Effector CD8-positive, alpha-beta T cell (primary cell): ENCODE measurements at regions not wholly inside any gene's neighbourhood (a gene's known extent, or its start where the extent isn't known, plus 50 kb on each side); places are given as distances from the start of the nearest gene placed in this dataset.
"Not testable (repeated sequence)": the region's sequence is repeated elsewhere in the genome, so short reads cannot be mapped to it uniquely, and the experiment has no call there.

Experiments
- DNase-seq: peaks from one replicate; lab custom pipeline; 2025; lab: John Stamatoyannopoulos, UW

DNA sequence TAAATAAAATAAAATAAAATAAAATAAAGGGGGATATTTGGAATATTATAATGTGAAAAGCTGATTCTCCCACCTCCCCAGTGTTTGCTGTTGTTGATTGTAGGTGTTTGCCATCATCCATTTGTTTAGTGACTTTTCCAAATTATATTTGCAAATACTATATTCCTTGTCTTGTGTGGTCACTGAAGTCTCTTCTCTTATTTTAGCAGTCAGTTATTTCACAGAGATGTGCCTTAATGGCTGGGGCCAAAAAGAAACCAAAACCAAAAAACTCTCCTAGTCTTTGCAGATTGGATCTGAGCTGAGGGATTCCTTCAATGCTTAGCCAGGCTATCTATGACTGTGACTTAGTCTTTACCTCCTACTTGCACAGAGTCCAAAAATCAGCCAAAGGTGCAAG, 70.9 kb upstream of the ZNF169 start:
- DNase-seq = no peak

DNA sequence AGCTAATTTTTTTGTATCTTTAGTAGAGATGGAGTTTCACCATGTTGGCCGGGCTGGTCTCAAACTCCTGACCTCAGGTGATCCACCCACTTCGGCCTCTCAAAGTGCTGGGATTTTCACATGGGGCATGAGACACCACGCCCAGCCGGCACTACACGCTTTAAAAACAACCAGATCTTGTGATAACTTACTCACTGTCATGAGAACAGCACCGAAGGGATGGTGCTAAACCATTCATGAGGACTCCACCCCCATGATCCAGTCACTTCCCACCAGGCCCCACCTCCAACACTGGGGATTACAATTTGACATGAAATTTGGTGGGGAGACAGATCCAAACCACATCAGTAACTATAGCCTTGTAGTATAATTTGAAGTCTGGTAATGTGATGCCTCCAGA, 67.4 kb upstream of the ZNF169 start:
- DNase-seq = not testable (repeated sequence)

DNA sequence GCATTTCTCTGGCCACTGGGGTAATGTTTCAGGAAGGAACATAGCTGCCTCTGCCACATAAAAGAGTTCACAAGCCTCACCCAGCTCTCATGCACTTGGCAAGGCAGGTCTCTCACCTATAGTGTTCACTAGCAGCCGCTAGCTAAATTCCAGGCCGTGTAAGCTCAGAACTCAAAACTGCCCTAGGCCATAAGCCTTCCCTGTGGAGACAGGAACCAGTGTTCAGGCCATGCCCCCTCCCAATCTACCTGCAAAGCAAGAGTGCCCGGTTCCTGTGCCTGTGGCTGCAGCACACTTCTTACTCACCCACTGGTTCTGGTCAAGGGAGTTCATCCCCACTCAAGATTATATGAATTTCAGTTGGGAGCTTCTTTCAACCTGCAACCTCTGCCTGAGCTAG, 60.7 kb upstream of the ZNF169 start:
- DNase-seq = no peak

DNA sequence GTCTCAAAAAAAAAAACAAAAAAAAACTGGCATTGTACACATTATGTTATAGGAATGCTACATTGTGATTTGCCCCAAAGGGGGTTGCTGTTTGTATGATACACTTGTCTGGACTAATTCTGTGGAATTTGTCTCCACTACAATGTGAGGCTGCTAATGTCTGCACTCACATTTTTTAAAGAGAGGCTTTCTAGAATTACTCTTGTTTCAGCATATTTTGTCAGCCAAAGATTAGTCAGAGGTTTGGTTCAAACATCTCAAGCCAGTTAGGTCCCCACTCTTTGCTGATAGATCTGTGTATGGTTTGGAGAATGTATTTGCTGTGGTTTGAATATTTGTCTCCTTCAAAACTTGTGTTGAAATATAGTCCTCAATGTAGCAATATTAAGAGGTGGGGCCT, 59.3 kb upstream of the ZNF169 start:
- DNase-seq = no peak

DNA sequence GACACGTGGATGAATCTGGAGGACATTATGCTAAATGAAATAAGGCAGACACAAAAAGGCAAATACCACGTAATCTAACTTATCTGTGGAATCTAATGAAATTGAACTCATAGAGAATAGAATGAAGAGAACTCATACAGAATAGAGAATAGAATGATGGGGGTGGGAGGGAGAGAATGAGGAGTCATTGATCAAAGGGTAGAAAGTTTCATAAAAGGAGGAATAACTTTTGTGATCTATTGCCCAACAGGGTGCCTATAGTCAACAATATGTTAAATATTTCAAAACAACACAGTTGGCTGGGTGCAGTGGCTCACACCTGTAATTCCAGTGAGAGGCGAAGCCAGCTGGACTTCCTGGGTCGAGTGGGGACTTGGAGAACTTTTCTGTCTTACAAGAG, 54.9 kb upstream of the ZNF169 start:
- DNase-seq = no peak

DNA sequence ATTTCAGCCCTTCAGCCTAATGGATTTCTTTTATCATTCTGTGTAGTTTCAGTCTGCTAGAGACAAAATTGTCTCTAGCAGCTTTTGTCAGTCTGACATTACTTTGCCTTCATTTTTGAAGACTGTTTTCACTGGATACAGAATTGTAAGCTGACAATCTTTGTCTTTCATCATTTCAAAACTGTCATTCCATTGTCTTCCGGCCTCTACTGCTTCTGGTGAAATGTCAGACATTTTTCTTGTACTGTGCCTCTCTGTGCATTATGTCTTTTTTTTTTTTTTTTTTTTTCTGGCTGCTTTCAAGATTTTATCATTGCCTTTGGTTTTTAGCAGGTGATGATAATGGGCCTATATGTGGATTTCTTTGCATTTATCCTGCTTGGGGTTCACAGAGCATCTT, 51.3 kb upstream of the ZNF169 start:
- DNase-seq = no peak
